Lung (tissue), 11 donors: ENCODE measurements at regions not wholly inside any gene's neighbourhood (a gene's known extent, or its start where the extent isn't known, plus 50 kb on each side); places are given as distances from the start of the nearest gene placed in this dataset.

Experiments used
- ATAC-seq: fragments of 200-7000 bp; cut with Tn5 transposase; one replicate; pipeline ENCODE4 v1.9.1; 2020; ENCODE audit warnings: moderate number of reproducible peaks; ENCODE audit not compliant: insufficient read depth, low FRiP score
- DNase-seq, 3 donors: peaks; one replicate each; pipeline ENCODE4 v3.0.0-alpha.2; 2013 to 2017
- H3K27ac ChIP-seq, 2 donors: one replicate each; pipeline ENCODE4 v1.5.1; 2013; ENCODE audit warnings: mild to moderate bottlenecking in 2 of 2, moderate library complexity in 2 of 2, control low read depth in 1 of 2, inconsistent platforms in 1 of 2, low read depth in 1 of 2, low read length in 1 of 2
- H3K27me3 ChIP-seq, 3 donors: one replicate each; pipeline ENCODE4 v1.5.1; 2013; ENCODE audit warnings: low read length in 2 of 3; ENCODE audit not compliant: control insufficient read depth in 3 of 3, insufficient read depth in 3 of 3
- H3K36me3 ChIP-seq, 4 donors: one replicate each; pipeline ENCODE4 v1.5.1; 2013; ENCODE audit warnings: low read length in 4 of 4, mild to moderate bottlenecking in 1 of 4, moderate library complexity in 1 of 4; ENCODE audit not compliant: control insufficient read depth in 4 of 4, insufficient read depth in 4 of 4
- H3K4me1 ChIP-seq, 5 donors: one replicate each; pipeline ENCODE4 v1.5.1; 2013; ENCODE audit warnings: low read length in 5 of 5, mild to moderate bottlenecking in 2 of 5, moderate library complexity in 1 of 5; ENCODE audit not compliant: control insufficient read depth in 5 of 5, insufficient read depth in 5 of 5
- H3K4me3 ChIP-seq: one replicate; pipeline ENCODE4 v1.5.1; 2013; ENCODE audit warnings: mild to moderate bottlenecking, control low read depth, moderate library complexity
- H3K9ac ChIP-seq, 2 donors: one replicate each; pipeline ENCODE4 v1.5.1; 2013; ENCODE audit warnings: low read length in 2 of 2, control low read depth in 1 of 2; ENCODE audit not compliant: insufficient read depth in 1 of 2
- H3K9me3 ChIP-seq, 4 donors: one replicate each; pipeline ENCODE4 v1.5.1; 2013; ENCODE audit warnings: low read length in 3 of 4, mild to moderate bottlenecking in 1 of 4, moderate library complexity in 1 of 4; ENCODE audit not compliant: control insufficient read depth in 4 of 4, insufficient read depth in 3 of 4
- CTCF ChIP-seq: IDR thresholded peaks from 2 replicates; pipeline ENCODE4 v1.5.1; 2012; ENCODE audit warnings: mild to moderate bottlenecking; ENCODE audit errors: control extremely low read depth, extremely low read depth
- WGBS, 2 donors: extraction: QIAGEN DNeasy Blood & Tissue Kit; methylation state at CpG; one replicate each; pipeline ENCODE4 v1.1.7; 2013; 5-methylcytosine and 5-hydroxymethylcytosine counted together
- donor health status: control.
- donor health status: control.
- donor health status: Bipolar disorder and iron deficiency.
- donor health status: healthy.
- donor health status: DM: yes; HTN: yes; CAD: no.

GRCh38 chr3:30085486-30085885, 520.9 kb upstream of the TGFBR2 start:
- DNase-seq (no peak), ATAC-seq (no peak)
- no peaks in the 10 kb centered on the region for H3K36me3 ChIP-seq
- no peak overlapping the region for H3K9ac ChIP-seq
- no peak for TF ChIP-seq CTCF
- no peaks in the 10 kb centered on the region for H3K27me3 ChIP-seq
- no peaks in the 10 kb centered on the region for H3K9me3 ChIP-seq
- 44 to 62% methylated on average over 1 of the region's 1 CpG for WGBS, 2 donors
- no peaks in the 10 kb centered on the region for H3K4me1 ChIP-seq
- no peak overlapping the region for H3K4me3 ChIP-seq
- no peak overlapping the region for H3K27ac ChIP-seq

- no peak for TF ChIP-seq CTCF
- no peaks in the 10 kb centered on the region for H3K27me3 ChIP-seq
- peaks cover 0 to 3% (median 0%) of the 10 kb centered on the region in 4 donors for H3K36me3 ChIP-seq
- no peak overlapping the region for H3K9ac ChIP-seq
- H3K27ac ChIP-seq: no peak overlapping the region
- DNase-seq (no peak), ATAC-seq (no peak)
- peaks cover 0 to 8% (median 2%) of the 10 kb centered on the region in 4 donors for H3K9me3 ChIP-seq
- H3K4me1 ChIP-seq: no peaks in the 10 kb centered on the region
- H3K4me3 ChIP-seq: no peak overlapping the region
Observed at GRCh38 chr3:30091686-30092085, 514.7 kb upstream of the TGFBR2 start.

GRCh38 chr3:30097022-30097650, 509.3 kb upstream of the TGFBR2 start:
- Histone ChIP-seq H3K9ac (no peak overlapping the region), H3K27me3 (no peaks in the 10 kb centered on the region), H3K4me1 (no peaks in the 10 kb centered on the region), H3K4me3 (no peak overlapping the region), H3K9me3 (peaks cover 0 to 8% (median 2%) of the 10 kb centered on the region in 4 donors), H3K36me3 (peaks cover 0 to 3% (median 0%) of the 10 kb centered on the region in 4 donors), H3K27ac (no peak overlapping the region)
- WGBS, 2 donors: 92 to 98% methylated on average over 2 of the region's 2 CpGs
- no peak for TF ChIP-seq CTCF
- no peak for ATAC-seq
- no peak for DNase-seq

GRCh38 chr3:30098243-30098642, 508.2 kb upstream of the TGFBR2 start:
- DNase-seq (no peak), ATAC-seq (no peak)
- Histone ChIP-seq H3K27ac (no peak overlapping the region), H3K4me3 (no peak overlapping the region), H3K9me3 (peaks cover 0 to 8% (median 1%) of the 10 kb centered on the region in 4 donors), H3K27me3 (no peaks in the 10 kb centered on the region), H3K36me3 (peaks cover 0 to 3% (median 0%) of the 10 kb centered on the region in 4 donors), H3K4me1 (no peaks in the 10 kb centered on the region), H3K9ac (no peak overlapping the region)
- TF ChIP-seq CTCF: no peak
